GM12801 (cell line): ENCODE measurements at regions not wholly inside any gene's neighbourhood (a gene's known extent, or its start where the extent isn't known, plus 50 kb on each side); places are given as distances from the start of the nearest gene placed in this dataset.

Experiments used
- TF ChIP-seq, protein P1 (sequence below): IDR thresholded peaks from one replicate; pipeline ENCODE4 v1.5.1; 2011; ENCODE audit warnings: control low read depth; ENCODE audit not compliant: insufficient read length; ENCODE audit errors: extremely low read depth

DNA sequence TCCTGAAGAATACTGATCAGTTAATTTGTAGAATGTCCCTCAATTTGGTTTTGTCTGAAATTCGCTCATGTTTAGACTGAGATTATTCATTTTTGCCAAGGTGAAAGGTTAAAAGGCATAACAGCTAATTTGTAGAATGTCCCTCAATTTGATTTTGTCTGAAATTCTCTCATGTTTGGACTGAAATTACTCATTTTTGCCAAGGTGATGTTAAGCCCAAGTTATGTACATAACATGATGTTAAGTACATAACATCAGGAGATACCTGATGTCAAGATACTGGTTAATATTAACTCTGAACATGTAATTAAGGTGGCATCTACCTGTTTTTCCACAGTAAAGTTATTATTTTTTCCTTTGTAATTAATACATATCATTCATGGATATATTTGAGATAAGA is 243.4 kb upstream of the PMFBP1 start:
- TF ChIP-seq, protein P1, sequence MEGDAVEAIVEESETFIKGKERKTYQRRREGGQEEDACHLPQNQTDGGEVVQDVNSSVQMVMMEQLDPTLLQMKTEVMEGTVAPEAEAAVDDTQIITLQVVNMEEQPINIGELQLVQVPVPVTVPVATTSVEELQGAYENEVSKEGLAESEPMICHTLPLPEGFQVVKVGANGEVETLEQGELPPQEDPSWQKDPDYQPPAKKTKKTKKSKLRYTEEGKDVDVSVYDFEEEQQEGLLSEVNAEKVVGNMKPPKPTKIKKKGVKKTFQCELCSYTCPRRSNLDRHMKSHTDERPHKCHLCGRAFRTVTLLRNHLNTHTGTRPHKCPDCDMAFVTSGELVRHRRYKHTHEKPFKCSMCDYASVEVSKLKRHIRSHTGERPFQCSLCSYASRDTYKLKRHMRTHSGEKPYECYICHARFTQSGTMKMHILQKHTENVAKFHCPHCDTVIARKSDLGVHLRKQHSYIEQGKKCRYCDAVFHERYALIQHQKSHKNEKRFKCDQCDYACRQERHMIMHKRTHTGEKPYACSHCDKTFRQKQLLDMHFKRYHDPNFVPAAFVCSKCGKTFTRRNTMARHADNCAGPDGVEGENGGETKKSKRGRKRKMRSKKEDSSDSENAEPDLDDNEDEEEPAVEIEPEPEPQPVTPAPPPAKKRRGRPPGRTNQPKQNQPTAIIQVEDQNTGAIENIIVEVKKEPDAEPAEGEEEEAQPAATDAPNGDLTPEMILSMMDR: no peak

DNA sequence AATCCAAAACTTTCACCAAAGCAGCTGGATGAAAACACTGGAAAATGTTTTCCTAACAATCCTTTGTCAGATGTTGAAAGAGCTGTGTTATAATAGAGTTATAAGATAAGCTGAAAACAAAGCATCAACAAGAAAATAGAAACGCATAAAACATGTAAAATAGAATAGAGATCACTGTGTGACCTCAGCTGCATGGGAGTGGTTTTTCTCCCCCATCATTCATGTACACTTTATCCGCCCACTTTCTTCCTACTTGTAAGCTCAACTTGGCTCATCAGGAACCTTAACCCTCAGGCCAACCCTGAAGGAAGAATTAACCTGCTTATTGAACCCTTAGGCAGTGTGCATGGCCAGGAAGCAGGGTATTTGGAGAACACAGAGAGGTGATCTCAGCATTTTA is 238.5 kb upstream of the PMFBP1 start:
- TF ChIP-seq, protein P1: no peak

DNA sequence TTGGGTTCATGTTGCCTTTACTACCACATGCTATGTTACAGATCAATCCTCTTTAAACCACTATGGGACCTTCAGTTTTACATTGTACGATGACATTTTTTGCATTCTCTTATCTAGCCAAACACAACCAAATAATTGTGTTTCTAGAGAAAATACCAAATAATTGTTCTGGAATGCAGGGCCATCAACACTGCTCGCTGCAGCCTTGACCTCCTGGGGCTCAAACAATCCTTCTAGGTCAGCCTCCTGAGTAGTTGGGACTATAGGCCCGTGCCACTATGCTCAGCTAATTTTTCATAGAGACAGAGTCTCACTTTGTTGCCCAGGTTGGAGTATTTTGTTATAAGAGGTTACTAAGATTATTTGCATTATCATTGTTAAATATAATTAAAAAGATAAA is 237.5 kb upstream of the PMFBP1 start:
- TF ChIP-seq, protein P1: no peak

DNA sequence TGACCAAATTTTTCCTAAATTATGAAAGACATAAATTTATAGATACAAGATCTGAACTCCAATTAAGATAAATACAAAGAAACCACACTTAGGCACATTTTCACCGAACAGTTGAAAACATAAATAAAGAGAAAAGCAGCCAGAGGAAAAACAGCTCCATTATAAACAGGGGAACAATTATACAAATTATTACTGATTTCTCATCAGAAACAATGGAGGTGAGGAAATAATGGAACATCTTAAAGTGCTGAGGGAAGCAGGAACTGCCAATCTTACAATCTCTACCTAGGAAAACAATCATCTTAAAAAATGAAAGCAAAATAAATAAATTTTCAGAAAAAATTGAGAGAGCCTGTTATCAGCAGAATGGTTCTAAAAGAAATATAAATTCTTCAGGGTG is 234.4 kb upstream of the PMFBP1 start:
- TF ChIP-seq, protein P1: no peak

DNA sequence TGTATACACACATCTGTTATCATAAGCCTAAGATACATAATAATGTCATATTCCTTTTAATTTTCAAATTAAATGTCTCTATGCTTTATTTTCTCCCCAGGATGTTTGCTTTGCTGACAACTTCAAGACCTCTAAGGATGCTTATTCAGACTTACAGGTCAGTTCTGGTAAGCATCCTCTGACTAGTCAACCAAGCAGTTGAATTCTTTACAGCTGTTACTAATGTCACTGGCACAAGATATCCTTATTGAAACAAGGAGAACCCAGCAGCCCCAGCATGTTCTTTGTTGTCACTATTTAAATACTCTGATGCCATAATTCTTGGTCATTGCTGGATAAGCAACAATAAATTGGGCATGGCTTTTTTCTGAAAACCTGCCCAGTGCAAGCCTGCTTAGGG is 232.3 kb upstream of the PMFBP1 start:
- TF ChIP-seq, protein P1: no peak

DNA sequence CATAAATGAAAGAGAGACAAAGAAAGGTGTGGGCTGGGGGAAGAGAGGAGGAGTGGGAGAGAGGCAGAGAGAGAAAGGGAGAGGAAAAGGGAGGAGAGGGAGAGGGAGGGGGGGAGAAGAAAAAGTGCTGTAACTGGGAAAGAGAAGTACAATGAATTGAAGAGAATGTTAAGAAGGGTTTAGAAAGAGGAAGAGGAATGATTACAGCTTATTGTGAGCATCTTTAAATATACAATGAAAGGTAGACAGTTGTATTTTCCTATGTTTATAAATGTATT is 229.1 kb upstream of the PMFBP1 start:
- TF ChIP-seq, protein P1: no peak

DNA sequence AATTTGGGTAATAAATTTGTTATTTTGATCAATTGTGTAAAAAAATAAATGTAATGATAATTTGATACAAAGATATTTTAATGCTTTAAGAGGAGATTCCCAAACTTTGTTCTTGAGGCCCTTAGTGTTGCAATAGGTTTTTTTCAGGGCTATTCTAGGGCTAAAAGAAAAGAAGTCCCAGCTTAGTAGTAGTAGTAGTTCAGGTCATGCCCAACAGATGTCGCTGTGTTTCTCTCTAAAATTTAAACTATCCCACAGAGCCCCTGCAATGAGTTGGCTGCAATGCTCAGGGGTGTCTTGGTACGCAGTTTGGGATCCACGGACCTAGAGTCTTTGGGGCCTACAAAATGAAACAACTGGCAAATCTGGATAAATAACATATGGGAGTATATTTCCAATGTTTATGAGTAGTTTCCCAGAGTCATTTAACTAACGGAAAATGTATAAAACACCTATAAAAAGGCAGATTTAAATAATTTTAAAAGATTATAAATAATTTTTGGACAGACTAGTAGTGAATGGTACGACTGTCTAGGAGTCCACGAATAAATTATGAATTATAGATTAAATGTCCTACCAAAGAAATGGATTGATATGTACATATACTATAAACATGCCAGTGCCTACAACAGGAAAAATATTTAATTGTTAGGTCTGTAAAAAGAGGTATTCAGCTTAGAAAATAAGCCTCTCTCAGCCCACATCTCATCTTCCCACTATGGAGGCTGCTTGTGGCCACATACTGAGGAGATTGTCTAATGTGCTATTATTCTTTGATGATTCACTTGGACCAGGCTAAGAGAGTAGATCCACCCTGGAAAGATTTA is 228.5 kb upstream of the PMFBP1 start:
- TF ChIP-seq, protein P1: no peak
